HG03460 (cell line): ENCODE measurements at regions not wholly inside any gene's neighbourhood (a gene's known extent, or its start where the extent isn't known, plus 50 kb on each side); places are given as distances from the start of the nearest gene placed in this dataset.
"Not testable (repeated sequence)": the region's sequence is repeated elsewhere in the genome, so short reads cannot be mapped to it uniquely, and the experiment has no call there.

Experiments used
- ATAC-seq: cut with Tn5 transposase; IDR thresholded peaks from one replicate; pipeline ENCODE4 v1.9.1; 2021; ENCODE audit not compliant: unreplicated experiment

- no peak for ATAC-seq
These were observed 345.0 kb upstream of the MDFIC2 start for GRCh38 chr3:70657454-70657853.

- no peak for ATAC-seq
These were observed 335.4 kb upstream of the MDFIC2 start for GRCh38 chr3:70647823-70648222.

- no peak for ATAC-seq
These were observed 334.7 kb upstream of the MDFIC2 start for GRCh38 chr3:70647094-70647493.

GRCh38 chr3:70646635-70647034, 334.2 kb upstream of the MDFIC2 start:
- no peak for ATAC-seq

- ATAC-seq: no peak
These were observed 328.0 kb upstream of the MDFIC2 start for GRCh38 chr3:70640481-70640880.

GRCh38 chr3:70635301-70635700, 322.9 kb upstream of the MDFIC2 start:
- no peak for ATAC-seq

GRCh38 chr3:70631716-70632307, 319.4 kb upstream of the MDFIC2 start:
- no peak for ATAC-seq

- no peak for ATAC-seq
These were observed 309.0 kb upstream of the MDFIC2 start for GRCh38 chr3:70621451-70621850.

GRCh38 chr3:70620956-70621355, 308.5 kb upstream of the MDFIC2 start:
- ATAC-seq: no peak

GRCh38 chr3:70620367-70620766, 307.9 kb upstream of the MDFIC2 start:
- ATAC-seq: no peak

GRCh38 chr3:70618151-70618550, 305.7 kb upstream of the MDFIC2 start:
- no peak for ATAC-seq

GRCh38 chr3:70617349-70617748, 304.9 kb upstream of the MDFIC2 start:
- not testable (repeated sequence) for ATAC-seq

GRCh38 chr3:70615286-70615685, 302.8 kb upstream of the MDFIC2 start:
- no peak for ATAC-seq

- no peak for ATAC-seq
These were observed 301.7 kb upstream of the MDFIC2 start for GRCh38 chr3:70614111-70614510.

GRCh38 chr3:70612920-70613319, 300.5 kb upstream of the MDFIC2 start:
- ATAC-seq: no peak

- not testable (repeated sequence) for ATAC-seq
These were observed 299.3 kb upstream of the MDFIC2 start for GRCh38 chr3:70611667-70612277.

GRCh38 chr3:70608434-70608833, 296.0 kb upstream of the MDFIC2 start:
- no peak for ATAC-seq

GRCh38 chr3:70607469-70607868, 295.0 kb upstream of the MDFIC2 start:
- ATAC-seq: no peak

GRCh38 chr3:70606018-70606417, 293.6 kb upstream of the MDFIC2 start:
- ATAC-seq: no peak

- ATAC-seq: no peak
These were observed 290.7 kb upstream of the MDFIC2 start for GRCh38 chr3:70603103-70603502.

- ATAC-seq: no peak
These were observed 284.9 kb upstream of the MDFIC2 start for GRCh38 chr3:70597312-70597711.

- no peak for ATAC-seq
These were observed 271.2 kb upstream of the MDFIC2 start for GRCh38 chr3:70583682-70584081.

GRCh38 chr3:70582803-70583202, 270.4 kb upstream of the MDFIC2 start:
- no peak for ATAC-seq
